Adrenal gland (tissue), 9 donors: ENCODE measurements at regions not wholly inside any gene's neighbourhood (a gene's known extent, or its start where the extent isn't known, plus 50 kb on each side); places are given as distances from the start of the nearest gene placed in this dataset.

Experiments
- DNase-seq, 7 donors: peaks; one replicate each; pipeline ENCODE4 v3.0.0-alpha.2; 2019 to 2020
- H3K27ac ChIP-seq, 5 donors: fragments of 200-600 bp; sonication (generic) in 4 of 5; 1 replicate in 3 of 5; 2 replicates in 2 of 5; pipeline versions ENCODE4 v1.5.1 to v1.8.0; 2016 to 2020; ENCODE audit warnings: mild to moderate bottlenecking in 1 of 5
- H3K27me3 ChIP-seq: fragments of 200-600 bp; 2 replicates; pipeline ENCODE4 v1.8.0; 2021
- H3K36me3 ChIP-seq, 2 donors: fragments of 200-600 bp; replicated peaks in 1 of 2; 1 replicate in 1 of 2; 2 replicates in 1 of 2; pipeline versions ENCODE4 v1.5.1 to v1.8.0; 2018 to 2022
- H3K4me1 ChIP-seq, 2 donors: fragments of 200-600 bp; replicated peaks in 1 of 2; 1 replicate in 1 of 2; 2 replicates in 1 of 2; pipeline versions ENCODE4 v1.5.1 to v1.8.0; 2018 to 2021
- H3K4me3 ChIP-seq, 4 donors: fragments of 200-600 bp; sonication (generic) in 3 of 4; one replicate each; pipeline ENCODE4 v1.5.1; 2016 to 2018
- H3K9me3 ChIP-seq, 3 donors: fragments of 200-600 bp; sonication (generic) in 1 of 3; replicated peaks in 1 of 3; 1 replicate in 2 of 3; 2 replicates in 1 of 3; pipeline versions ENCODE4 v1.5.1 to v1.8.0; 2016 to 2021
- POLR2A ChIP-seq, 2 donors: fragments of 450-650 bp; IDR thresholded peaks; one replicate each; pipeline ENCODE4 v1.6.1; 2017; ENCODE audit warnings: antibody characterized with exemption in 2 of 2, mild to moderate bottlenecking in 2 of 2, moderate library complexity in 1 of 2
- WGBS, 4 donors: extraction: QIAGEN DNeasy Blood & Tissue Kit in 2 of 4; methylation state at CpG; one replicate each; pipeline versions ENCODE4 v1.1.5 to v1.1.7; 2013 to 2017; 5-methylcytosine and 5-hydroxymethylcytosine counted together
- intact Hi-C, 2 donors: fragments of 100-400 bp; cut with DNase I; formaldehyde crosslinking; loops; one replicate each; pipeline versions ENCODE4 v1.14.1 to v1.15.0; 2022 to 2023
- TF ChIP-seq, protein P1 (sequence below), 6 experiments: fragments of 450-650 bp in 4 of 6; fragments of 200-600 bp in 2 of 6; sonication (generic) in 1 of 6; IDR thresholded peaks; 1 replicate in 5 of 6; 2 replicates in 1 of 6; pipeline versions ENCODE4 v1.5.1 to v1.8.0; 2016 to 2021; ENCODE audit warnings: antibody characterized with exemption in 6 of 6, mild to moderate bottlenecking in 2 of 6, moderate library complexity in 1 of 6
- donor health status: healthy with polysubstance abuse.
- donor health status: Bipolar disorder and iron deficiency.
- donor health status: DM: yes; HTN: yes; CAD: no.
- donor health status: DM: no; HTN: no; CAD: no.
- donor health status: DM: no; HTN: no; CAD: no.

- Histone ChIP-seq H3K36me3 (no peaks in the 10 kb centered on the region), H3K27ac (no peak overlapping the region), H3K4me3 (no peak overlapping the region), H3K4me1 (no peaks in the 10 kb centered on the region), H3K27me3 (no peaks in the 10 kb centered on the region), H3K9me3 (no peaks in the 10 kb centered on the region)
- WGBS, 4 donors = 70 to 87% (median 80%) methylated on average over 3 of the region's 3 CpGs
- TF ChIP-seq, protein P1, sequence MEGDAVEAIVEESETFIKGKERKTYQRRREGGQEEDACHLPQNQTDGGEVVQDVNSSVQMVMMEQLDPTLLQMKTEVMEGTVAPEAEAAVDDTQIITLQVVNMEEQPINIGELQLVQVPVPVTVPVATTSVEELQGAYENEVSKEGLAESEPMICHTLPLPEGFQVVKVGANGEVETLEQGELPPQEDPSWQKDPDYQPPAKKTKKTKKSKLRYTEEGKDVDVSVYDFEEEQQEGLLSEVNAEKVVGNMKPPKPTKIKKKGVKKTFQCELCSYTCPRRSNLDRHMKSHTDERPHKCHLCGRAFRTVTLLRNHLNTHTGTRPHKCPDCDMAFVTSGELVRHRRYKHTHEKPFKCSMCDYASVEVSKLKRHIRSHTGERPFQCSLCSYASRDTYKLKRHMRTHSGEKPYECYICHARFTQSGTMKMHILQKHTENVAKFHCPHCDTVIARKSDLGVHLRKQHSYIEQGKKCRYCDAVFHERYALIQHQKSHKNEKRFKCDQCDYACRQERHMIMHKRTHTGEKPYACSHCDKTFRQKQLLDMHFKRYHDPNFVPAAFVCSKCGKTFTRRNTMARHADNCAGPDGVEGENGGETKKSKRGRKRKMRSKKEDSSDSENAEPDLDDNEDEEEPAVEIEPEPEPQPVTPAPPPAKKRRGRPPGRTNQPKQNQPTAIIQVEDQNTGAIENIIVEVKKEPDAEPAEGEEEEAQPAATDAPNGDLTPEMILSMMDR (IDR thresholded peaks at IDR 0.05) = no peak
- no peak for TF ChIP-seq POLR2A (IDR thresholded peaks at IDR 0.05)
- DNase-seq = no peak
- intact Hi-C loops = no loop called here
Observed at GRCh38 chr2:236947294-236947693, 138.4 kb upstream of the COPS8 start.

DNA sequence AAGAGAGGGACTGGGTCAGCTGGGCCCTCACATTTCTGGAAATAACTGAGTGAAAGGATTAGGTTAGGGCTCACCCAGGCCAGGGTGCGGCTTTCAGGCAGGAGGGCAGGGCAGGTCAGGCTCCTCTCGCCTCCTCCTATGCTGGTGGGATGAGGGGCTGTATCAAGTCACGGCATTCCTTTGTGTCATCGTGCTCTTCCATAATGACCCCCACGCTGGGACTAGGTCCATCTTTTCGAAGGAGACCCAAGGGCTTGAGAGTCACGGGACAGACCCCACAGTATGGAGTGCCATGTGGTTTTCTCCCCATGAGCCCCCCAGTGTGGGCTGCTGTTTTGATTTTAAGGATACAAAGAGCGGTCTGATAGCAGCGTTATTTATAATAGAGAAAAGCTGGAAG is 137.8 kb upstream of the COPS8 start:
- H3K27ac ChIP-seq = no peak overlapping the region
- H3K4me3 ChIP-seq = no peak overlapping the region
- no peak for DNase-seq
- TF ChIP-seq POLR2A (IDR thresholded peaks at IDR 0.05) = no peak
- TF ChIP-seq, protein P1 (IDR thresholded peaks at IDR 0.05) = no peak
- H3K4me1 ChIP-seq = no peaks in the 10 kb centered on the region
- intact Hi-C loops = no loop called here
- no peaks in the 10 kb centered on the region for H3K9me3 ChIP-seq
- H3K36me3 ChIP-seq = no peaks in the 10 kb centered on the region
- H3K27me3 ChIP-seq = no peaks in the 10 kb centered on the region
- 91 to 99% (median 94%) methylated on average over 8 to 9 of the region's 9 CpGs for WGBS, 4 donors

DNA sequence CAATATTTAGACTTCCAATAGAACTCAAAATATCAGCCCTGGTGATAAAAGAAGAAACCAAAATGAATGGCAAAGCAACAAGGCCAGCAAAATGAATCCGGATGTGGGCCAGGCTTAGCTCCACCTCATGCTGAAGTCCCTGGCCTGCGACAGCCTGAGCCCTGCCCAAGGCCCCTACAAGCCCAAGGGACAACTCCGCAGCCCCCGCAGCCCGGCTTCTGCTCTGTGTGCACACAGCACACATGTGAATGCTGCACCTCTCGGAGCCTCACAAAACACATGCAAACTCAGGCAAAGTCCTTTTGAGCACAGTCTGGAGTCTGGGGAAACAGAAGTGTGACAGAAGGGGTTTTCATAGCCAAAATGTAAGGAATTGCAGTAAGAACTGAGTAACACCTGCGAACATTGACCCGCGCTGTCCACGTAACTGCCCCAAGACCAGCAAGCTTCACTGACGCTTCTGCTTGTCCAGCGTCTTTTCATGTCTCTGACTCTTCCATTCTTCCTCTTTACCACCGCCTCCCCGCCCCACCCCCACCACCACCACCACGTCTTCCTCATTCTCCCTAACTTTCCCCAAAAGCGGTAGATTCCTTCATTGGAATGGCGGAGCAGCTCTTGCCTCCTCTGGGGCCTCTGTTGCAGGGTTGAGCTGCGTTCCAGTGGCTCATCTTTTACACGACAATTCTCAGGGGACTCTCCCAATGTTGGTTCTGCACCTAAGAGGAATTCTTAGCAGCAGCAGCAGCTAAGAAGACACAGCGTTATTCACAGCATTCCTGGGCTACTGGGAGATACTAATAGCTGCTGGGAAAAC is 136.4 kb upstream of the COPS8 start:
- WGBS, 4 donors = 79 to 84% (median 79%) methylated on average over 20 of the region's 20 CpGs
- Histone ChIP-seq H3K4me3 (no peak overlapping the region), H3K4me1 (no peaks in the 10 kb centered on the region), H3K9me3 (no peaks in the 10 kb centered on the region), H3K27ac (no peak overlapping the region), H3K36me3 (no peaks in the 10 kb centered on the region), H3K27me3 (no peaks in the 10 kb centered on the region)
- intact Hi-C loops = no loop called here
- no peak for TF ChIP-seq POLR2A (IDR thresholded peaks at IDR 0.05)
- TF ChIP-seq, protein P1 (IDR thresholded peaks at IDR 0.05) = no peak
- DNase-seq = peak in 1 of 7 donors; percentile 37

- Histone ChIP-seq H3K27me3 (no peaks in the 10 kb centered on the region), H3K27ac (no peak overlapping the region)
- 85 to 98% (median 94%) methylated on average over 3 of the region's 3 CpGs for WGBS, 4 donors
Observed at GRCh38 chr2:236951830-236952475, 133.7 kb upstream of the COPS8 start.

More at GRCh38 chr2:236951830-236952475, 133.7 kb upstream of the COPS8 start:
- intact Hi-C loops = no loop called here
- TF ChIP-seq, protein P1 (IDR thresholded peaks at IDR 0.05) = no peak
- Histone ChIP-seq H3K4me3 (no peak overlapping the region), H3K36me3 (no peaks in the 10 kb centered on the region), H3K9me3 (no peaks in the 10 kb centered on the region), H3K4me1 (no peaks in the 10 kb centered on the region)
- peak in 1 of 7 donors; percentile 1 for DNase-seq
